ENCODE measurements at regions not wholly inside any gene's neighbourhood (a gene's known extent, or its start where the extent isn't known, plus 50 kb on each side); places are given as distances from the start of the nearest gene placed in this dataset.
A peak's percentile ranks its signal among the peaks of the same experiment; 100 is the strongest.

DNA sequence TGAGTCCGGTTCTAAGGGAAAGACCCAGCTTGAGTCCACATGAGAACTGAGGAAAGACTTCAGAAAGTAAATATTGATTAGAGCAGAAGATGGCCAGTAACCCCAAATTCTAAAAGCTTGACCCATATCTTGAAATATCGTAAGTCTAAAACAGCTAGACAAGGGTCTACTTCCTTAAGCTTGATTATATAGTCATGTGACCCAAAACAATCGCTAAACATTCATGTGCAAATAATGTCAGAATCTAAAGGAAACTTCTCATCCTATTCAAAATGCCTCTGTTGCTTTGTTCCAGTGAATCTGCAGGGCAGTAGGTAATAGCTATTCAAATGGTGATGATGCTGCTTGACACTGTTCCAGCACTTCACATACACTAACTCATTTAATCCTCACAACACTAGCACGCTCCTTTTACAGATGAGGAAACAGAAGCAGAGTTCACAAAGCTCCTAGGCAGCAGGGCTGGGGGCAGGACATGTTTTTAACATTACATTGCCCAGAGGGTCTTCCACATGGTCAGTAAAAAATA lies 52.6 kb downstream of the TCF20 start:
- TF ChIP-seq, protein P1, sequence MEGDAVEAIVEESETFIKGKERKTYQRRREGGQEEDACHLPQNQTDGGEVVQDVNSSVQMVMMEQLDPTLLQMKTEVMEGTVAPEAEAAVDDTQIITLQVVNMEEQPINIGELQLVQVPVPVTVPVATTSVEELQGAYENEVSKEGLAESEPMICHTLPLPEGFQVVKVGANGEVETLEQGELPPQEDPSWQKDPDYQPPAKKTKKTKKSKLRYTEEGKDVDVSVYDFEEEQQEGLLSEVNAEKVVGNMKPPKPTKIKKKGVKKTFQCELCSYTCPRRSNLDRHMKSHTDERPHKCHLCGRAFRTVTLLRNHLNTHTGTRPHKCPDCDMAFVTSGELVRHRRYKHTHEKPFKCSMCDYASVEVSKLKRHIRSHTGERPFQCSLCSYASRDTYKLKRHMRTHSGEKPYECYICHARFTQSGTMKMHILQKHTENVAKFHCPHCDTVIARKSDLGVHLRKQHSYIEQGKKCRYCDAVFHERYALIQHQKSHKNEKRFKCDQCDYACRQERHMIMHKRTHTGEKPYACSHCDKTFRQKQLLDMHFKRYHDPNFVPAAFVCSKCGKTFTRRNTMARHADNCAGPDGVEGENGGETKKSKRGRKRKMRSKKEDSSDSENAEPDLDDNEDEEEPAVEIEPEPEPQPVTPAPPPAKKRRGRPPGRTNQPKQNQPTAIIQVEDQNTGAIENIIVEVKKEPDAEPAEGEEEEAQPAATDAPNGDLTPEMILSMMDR (IDR thresholded peaks at IDR 0.05; ENCODE audit: insufficient read depth, low read depth, low read length, missing control alignments): no peak
- DNase-seq (ENCODE audit: low read depth): no peak
- H3K4me3 ChIP-seq (ENCODE audit: low read depth, low read length): no peak overlapping the region

- TF ChIP-seq, protein P1 (IDR thresholded peaks at IDR 0.05; ENCODE audit: insufficient read depth, low read depth, low read length, missing control alignments): no peak
- peak; percentile 49 for DNase-seq (ENCODE audit: low read depth)
- H3K4me3 ChIP-seq (ENCODE audit: low read depth, low read length): no peak overlapping the region
These were observed 53.3 kb downstream of the TCF20 start for GRCh38 chr22:42217019-42217751.

DNA sequence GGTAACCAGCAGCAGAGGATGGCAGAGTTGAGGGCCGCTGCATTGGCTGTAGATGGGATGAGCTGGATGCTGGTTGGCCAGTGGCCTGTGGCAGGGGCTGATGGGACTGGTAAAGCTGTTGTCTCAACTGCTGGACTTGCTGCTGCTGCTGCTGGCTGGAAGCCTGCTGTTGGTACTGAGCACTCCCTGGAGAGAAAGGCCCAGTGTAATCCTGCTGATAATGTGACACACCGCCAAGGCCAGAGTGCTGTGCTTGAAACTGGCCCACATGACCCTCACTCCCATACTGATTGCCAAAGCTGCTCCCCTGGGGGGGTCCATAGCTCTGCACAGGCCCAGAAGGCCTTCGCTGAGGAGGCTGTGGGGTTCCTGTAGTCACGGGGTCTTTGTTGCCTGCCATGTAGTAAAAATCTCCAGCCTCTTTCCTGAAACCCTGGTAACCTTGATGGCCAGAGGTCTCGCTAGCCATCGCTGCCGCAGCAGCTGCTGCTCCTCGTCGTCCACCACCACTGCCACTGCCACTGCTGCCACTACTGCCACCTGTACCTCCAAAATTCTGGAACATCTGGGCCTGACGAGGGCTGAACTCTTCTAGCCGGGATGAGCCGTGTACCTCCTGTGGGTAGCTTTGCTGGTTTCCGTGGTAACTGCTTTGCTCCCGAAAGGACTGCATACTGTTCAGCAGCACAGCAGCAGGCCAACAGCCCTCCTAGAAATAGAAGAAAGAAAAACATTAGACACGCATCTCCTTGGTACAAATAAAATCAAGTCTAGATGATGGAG lies 55.6 kb downstream of the TCF20 start:
- no peak overlapping the region for H3K4me3 ChIP-seq (ENCODE audit: low read depth, low read length)
- TF ChIP-seq, protein P1 (IDR thresholded peaks at IDR 0.05; ENCODE audit: insufficient read depth, low read depth, low read length, missing control alignments): no peak
- DNase-seq (ENCODE audit: low read depth): no peak

DNA sequence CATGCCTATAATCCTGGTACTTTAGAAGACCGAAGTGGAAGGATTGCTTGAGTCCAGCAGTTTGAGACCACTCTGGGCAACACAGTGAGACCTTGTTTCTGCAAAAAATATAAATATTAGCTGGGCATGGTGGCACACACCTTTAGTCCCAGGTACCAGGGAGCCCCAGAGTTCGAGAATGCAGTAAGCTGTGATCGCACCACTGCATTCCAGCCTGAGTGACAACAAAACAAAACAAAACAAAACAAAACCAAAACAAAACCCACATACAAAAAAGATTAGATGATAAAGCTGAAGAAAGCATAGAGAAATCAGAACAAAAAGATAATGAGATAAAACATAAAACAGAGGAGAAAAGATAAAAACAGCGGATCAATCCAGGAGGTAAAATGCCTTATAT lies 62.1 kb downstream of the TCF20 start:
- TF ChIP-seq, protein P1 (IDR thresholded peaks at IDR 0.05; ENCODE audit: insufficient read depth, low read depth, low read length, missing control alignments): no peak
- no peak overlapping the region for H3K4me3 ChIP-seq (ENCODE audit: low read depth, low read length)
- no peak for DNase-seq (ENCODE audit: low read depth)

DNA sequence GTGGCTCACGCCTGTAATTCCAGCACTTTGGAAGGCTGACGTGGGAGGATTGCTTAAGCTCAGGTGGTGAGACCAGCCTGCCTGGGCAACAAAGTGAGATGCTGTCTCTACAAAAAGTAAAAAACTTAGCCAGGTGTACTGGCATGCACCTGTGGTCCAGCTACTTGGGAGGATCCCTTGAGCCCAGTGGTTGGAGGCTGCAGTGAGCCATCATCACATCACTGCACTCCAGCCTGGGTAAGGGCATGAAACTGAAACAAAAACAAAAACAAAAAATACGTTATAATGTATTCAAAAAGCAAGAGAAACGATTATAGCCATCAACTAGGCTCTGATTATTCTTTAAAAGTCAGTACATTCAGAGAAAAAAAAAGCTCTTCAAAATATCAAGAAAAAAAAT lies 62.5 kb downstream of the TCF20 start:
- TF ChIP-seq, protein P1 (IDR thresholded peaks at IDR 0.05; ENCODE audit: insufficient read depth, low read depth, low read length, missing control alignments): no peak
- no peak for DNase-seq (ENCODE audit: low read depth)
- H3K4me3 ChIP-seq (ENCODE audit: low read depth, low read length): no peak overlapping the region

GRCh38 chr22:42203609-42204008 lies 66.8 kb downstream of the TCF20 start:
- DNase-seq (ENCODE audit: low read depth): no peak
- no peak overlapping the region for H3K4me3 ChIP-seq (ENCODE audit: low read depth, low read length)
- TF ChIP-seq, protein P1 (IDR thresholded peaks at IDR 0.05; ENCODE audit: insufficient read depth, low read depth, low read length, missing control alignments): no peak
